Mucosa of descending colon (tissue), 3 donors: ENCODE measurements at regions not wholly inside any gene's neighbourhood (a gene's known extent, or its start where the extent isn't known, plus 50 kb on each side); places are given as distances from the start of the nearest gene placed in this dataset.

Experiments
- ATAC-seq: fragments of 200-7000 bp; cut with Tn5 transposase; one replicate; pipeline ENCODE4 v1.9.1; 2020; ENCODE audit warnings: mild to moderate bottlenecking, moderate library complexity
- DNase-seq, 3 donors: peaks; one replicate each; pipeline ENCODE4 v3.0.0-alpha.2; 2020
- H3K36me3 ChIP-seq: fragments of 200-600 bp; one replicate; pipeline ENCODE4 v1.8.0; 2021; ENCODE audit warnings: low read depth, mild to moderate bottlenecking
- H3K4me1 ChIP-seq: fragments of 200-600 bp; one replicate; pipeline ENCODE4 v1.8.0; 2021; ENCODE audit warnings: low read depth, mild to moderate bottlenecking
- H3K4me3 ChIP-seq: fragments of 200-600 bp; one replicate; pipeline ENCODE4 v1.8.0; 2021; ENCODE audit warnings: mild to moderate bottlenecking
- H3K9me3 ChIP-seq: fragments of 200-600 bp; one replicate; pipeline ENCODE4 v1.8.0; 2021; ENCODE audit warnings: mild to moderate bottlenecking
- intact Hi-C, 2 donors: fragments of 100-400 bp; cut with DNase I in 1 of 2; cut with micrococcal nuclease in 1 of 2; formaldehyde crosslinking; loops; one replicate each; pipeline versions ENCODE4 v1.11.0 to v1.11.1; 2022; cut with DNase I, micrococcal nuclease
- TF ChIP-seq, protein P1 (sequence below): fragments of 200-600 bp; IDR thresholded peaks from one replicate; pipeline ENCODE4 v1.8.0; 2022; ENCODE audit warnings: antibody characterized with exemption, mild to moderate bottlenecking
- donor health status: DM: no; HTN: no; CAD: no; lungs with moderate emphysema.
- donor health status: DM: no; HTN: no; CAD: no.
- donor health status: DM: no; HTN: yes; CAD: no.

- intact Hi-C loops, result no loop called here
- H3K36me3 ChIP-seq, result no peaks in the 10 kb centered on the region
- TF ChIP-seq, protein P1, sequence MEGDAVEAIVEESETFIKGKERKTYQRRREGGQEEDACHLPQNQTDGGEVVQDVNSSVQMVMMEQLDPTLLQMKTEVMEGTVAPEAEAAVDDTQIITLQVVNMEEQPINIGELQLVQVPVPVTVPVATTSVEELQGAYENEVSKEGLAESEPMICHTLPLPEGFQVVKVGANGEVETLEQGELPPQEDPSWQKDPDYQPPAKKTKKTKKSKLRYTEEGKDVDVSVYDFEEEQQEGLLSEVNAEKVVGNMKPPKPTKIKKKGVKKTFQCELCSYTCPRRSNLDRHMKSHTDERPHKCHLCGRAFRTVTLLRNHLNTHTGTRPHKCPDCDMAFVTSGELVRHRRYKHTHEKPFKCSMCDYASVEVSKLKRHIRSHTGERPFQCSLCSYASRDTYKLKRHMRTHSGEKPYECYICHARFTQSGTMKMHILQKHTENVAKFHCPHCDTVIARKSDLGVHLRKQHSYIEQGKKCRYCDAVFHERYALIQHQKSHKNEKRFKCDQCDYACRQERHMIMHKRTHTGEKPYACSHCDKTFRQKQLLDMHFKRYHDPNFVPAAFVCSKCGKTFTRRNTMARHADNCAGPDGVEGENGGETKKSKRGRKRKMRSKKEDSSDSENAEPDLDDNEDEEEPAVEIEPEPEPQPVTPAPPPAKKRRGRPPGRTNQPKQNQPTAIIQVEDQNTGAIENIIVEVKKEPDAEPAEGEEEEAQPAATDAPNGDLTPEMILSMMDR, result no peak
- no peaks in the 10 kb centered on the region for H3K9me3 ChIP-seq
- no peak overlapping the region for H3K4me3 ChIP-seq
- H3K4me1 ChIP-seq, result no peaks in the 10 kb centered on the region
- ATAC-seq, result no peak
- DNase-seq, result no peak
Observed at GRCh38 chr5:56625541-56625940, 189.8 kb upstream of the MAP3K1 start.

- intact Hi-C loops, result no loop called here
- no peak for ATAC-seq
- no peak for DNase-seq
- H3K9me3 ChIP-seq, result no peaks in the 10 kb centered on the region
- no peak overlapping the region for H3K4me3 ChIP-seq
- no peaks in the 10 kb centered on the region for H3K36me3 ChIP-seq
- no peaks in the 10 kb centered on the region for H3K4me1 ChIP-seq
- TF ChIP-seq, protein P1, result no peak
Observed at GRCh38 chr5:56624751-56625150, 190.6 kb upstream of the MAP3K1 start.

GRCh38 chr5:56622141-56622540 lies 193.2 kb upstream of the MAP3K1 start:
- Histone ChIP-seq H3K4me3 (no peak overlapping the region), H3K36me3 (no peaks in the 10 kb centered on the region), H3K4me1 (no peaks in the 10 kb centered on the region), H3K9me3 (peaks cover 10% of the 10 kb centered on the region)
- TF ChIP-seq, protein P1, result no peak
- ATAC-seq (no peak), DNase-seq (no peak)
- intact Hi-C loops, result no loop called here

GRCh38 chr5:56620903-56621677 lies 194.3 kb upstream of the MAP3K1 start:
- ATAC-seq (no peak), DNase-seq (no peak)
- intact Hi-C loops, result no loop called here
- no peaks in the 10 kb centered on the region for H3K36me3 ChIP-seq
- H3K4me1 ChIP-seq, result no peaks in the 10 kb centered on the region
- H3K9me3 ChIP-seq, result peaks cover 10% of the 10 kb centered on the region
- TF ChIP-seq, protein P1, result no peak
- H3K4me3 ChIP-seq, result no peak overlapping the region

DNA sequence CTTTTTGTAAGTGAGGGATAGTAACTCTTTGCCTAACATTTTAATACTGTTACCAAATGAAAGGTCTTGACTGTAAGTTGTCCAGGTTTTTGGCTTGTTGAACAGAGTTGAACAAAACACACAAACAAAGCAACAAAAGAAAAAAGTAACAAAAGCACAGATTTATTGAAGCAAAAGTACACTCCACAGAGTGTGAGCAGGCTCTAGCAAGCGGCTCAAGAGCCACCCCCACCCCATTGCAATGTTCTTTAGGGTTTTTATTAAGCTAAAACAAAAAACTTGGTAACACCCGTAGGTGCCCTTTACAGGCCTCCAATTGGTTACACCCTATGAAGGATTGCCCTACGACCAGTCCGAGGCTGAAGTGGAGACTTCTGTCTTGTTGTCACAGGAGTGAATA lies 197.4 kb upstream of the MAP3K1 start:
- H3K4me3 ChIP-seq, result no peak overlapping the region
- peaks cover 10% of the 10 kb centered on the region for H3K9me3 ChIP-seq
- no peaks in the 10 kb centered on the region for H3K4me1 ChIP-seq
- ATAC-seq, result no peak
- no peaks in the 10 kb centered on the region for H3K36me3 ChIP-seq
- TF ChIP-seq, protein P1, result no peak
- no peak for DNase-seq
- intact Hi-C loops, result no loop called here
